Globus pallidus (tissue), 1 donor: ENCODE measurements at regions not wholly inside any gene's neighbourhood (a gene's known extent, or its start where the extent isn't known, plus 50 kb on each side); places are given as distances from the start of the nearest gene placed in this dataset.

ENCODE experiments used
- DNase-seq: peaks from one replicate; pipeline ENCODE4 v3.0.0-alpha.2; 2015; ENCODE audit warnings: low spot score

DNA sequence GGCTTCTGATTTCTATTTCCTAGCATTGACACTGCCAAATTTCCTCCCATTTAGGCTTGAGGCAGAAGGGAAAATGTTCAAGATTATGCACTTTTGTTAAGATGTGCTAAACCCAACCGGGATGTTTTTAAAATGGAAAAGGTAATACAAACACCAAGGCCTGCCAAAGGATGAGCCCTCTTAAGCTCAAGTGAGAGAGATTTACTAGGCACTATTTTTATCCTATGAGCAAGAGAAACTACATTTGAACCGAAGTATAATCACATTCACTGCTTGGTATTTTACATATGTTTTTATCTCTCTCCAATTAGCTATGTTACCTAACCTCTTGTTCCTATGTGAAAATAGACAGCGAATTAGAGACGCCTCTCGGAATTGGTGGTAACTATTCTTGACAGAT lies 295.8 kb downstream of the GABRB3 start:
- DNase-seq: no peak

DNA sequence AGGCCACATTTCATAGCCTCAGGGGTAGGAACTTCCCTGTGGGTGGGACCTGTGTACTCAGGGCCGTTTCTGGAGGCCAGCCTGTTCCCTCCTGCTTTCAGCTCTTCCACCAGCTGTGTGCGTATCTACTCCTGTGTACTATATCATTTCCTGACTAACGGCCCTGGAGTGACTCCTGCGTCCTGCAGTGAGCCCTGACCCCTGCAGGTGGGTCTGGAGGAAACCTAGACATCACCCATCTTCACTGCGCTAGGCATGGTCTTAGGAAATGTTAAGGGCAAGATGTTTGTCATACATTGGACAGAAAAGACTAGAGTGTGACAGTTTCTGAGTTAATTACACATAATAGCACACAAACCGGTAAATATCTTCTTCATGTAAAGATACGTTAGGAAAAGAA lies 297.3 kb downstream of the GABRB3 start:
- no peak for DNase-seq

DNA sequence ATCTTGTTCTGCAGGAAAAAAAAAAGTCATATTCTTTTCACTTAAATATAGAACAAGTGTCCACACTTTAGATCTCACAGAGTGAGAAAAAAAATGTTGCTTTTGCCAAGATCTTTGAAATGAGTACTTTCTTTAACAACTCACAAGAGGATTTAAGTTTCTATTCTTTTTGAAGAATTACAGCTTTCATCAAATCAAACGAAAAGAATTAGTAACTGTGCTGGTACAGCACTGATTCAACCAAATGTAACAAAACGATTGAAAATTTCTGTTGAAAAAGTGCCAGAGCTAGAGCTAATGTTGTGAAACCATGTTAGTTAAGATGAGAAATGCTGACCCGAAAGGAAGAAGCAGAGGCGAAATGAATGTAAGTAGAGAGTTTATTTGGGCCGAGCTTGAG lies 300.2 kb downstream of the GABRB3 start:
- no peak for DNase-seq

DNA sequence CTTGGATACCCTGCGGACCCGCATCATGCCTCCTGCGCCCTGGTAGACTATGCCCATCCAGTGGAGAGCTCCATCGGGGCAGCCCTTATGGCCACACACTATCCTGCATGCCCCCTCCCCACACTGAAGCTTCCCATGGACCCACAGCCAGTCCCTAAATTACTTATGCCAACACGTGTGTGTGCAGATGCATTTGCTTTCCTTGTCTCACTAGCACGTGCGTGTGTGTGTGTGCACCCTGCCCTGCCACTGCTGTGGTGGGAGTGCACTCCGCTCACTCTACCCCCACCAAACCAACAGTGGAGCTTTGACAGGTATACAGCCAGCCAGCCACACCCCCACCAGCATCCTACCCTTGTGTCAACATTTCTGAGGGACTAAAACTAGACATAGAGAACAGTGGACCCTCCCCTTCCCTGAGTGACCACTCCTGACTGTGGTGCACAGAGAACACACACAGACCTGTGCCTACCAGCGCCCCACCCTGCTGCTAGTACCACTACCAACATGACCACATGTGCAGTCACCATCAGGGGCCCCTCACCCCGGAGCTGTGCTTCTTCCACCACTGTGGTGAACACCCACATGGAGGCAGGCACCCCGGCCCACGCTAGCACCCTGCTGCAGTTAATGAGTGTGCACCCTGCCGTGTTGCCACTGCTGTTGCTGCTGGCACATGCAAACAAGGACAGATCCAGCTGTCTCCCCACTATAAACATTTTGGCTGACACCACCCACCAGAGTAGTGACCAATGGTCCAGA lies 310.8 kb downstream of the GABRB3 start:
- DNase-seq: no peak

GRCh38 chr15:26460165-26460564 lies 312.7 kb downstream of the GABRB3 start:
- DNase-seq: no peak

- DNase-seq: no peak
Measured at GRCh38 chr15:26455828-26456227, 317.0 kb downstream of the GABRB3 start.

DNA sequence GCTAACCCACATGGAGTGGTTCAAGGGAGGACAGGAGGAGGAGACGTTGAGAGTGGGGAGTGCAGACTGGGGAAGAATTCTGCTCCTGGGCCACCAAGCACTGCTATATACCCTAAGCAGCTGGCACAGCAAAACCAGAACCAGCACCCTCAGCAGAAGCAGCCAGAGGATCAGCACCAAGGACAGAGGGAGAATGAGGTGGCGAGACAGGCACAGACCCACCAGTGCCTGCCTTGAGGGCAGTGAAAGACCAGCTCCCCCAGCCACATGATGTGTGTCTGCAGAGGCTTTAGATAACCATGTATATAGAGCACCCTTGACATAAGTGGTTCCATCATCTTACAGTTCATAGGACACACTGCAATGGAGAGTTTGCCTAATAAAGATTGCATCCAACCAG lies 319.0 kb downstream of the GABRB3 start:
- no peak for DNase-seq

- DNase-seq: no peak
Measured at GRCh38 chr15:26451995-26452394, 320.9 kb downstream of the GABRB3 start.

- no peak for DNase-seq
Measured at GRCh38 chr15:26449291-26449690, 323.6 kb downstream of the GABRB3 start.

DNA sequence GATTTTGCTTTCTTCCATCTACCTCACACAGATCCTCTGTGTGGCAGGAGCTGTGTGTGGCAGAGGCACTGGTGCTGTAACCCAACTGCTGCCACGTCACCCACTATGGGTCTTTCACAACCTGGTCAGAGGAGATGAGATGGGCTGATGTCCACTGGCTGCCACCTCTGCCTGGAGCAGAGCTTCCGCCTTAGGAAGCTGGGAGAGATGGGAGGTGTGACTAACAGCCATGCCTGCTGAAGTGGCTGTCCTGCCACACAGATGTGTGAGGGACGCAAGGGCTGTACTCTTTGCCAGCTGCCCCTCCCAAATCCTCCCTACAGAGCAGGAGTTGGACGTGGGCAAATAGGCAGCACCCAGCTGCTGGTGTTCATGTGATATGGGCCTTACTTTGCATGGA lies 329.5 kb downstream of the GABRB3 start:
- DNase-seq: no peak

DNA sequence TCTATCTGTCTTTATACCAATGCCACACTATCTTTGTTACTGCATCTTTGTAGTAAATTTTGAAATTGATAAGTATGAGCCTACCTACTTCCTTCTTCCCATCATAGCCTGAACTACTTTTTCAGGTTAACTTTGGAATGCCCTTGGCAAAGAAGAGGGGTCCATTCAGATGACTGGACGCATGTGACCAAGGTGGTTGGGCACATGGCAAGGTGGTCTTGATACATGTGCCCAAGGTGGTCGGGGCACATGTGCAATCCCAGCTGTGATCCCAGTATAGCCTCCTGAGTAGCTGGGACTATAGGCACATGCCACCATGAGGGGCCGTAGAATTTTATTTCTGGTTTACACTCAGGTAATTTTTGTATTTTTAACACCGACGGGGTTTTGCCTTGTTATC lies 330.2 kb downstream of the GABRB3 start:
- no peak for DNase-seq

GRCh38 chr15:26439681-26440080 lies 333.2 kb downstream of the GABRB3 start:
- no peak for DNase-seq

GRCh38 chr15:26438718-26439117 lies 334.1 kb downstream of the GABRB3 start:
- DNase-seq: no peak

DNA sequence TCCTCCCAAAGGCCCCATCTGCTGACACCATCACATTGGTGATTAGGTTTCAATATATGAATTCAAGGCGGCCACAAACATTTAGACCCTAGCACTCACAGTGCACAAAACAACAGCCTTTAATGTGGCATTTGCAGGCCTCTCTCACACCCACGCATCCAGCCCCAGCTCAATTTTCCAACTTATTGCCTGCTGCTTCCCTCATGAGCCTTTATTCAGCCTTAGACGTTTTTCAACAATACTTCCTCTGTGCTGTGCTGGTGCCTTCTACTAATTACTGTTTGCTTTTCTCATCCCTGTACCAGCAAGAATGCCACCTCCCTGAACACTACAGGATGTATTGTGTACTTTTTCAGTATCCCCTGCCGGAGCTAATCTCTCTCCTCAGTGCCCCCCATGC lies 334.6 kb downstream of the GABRB3 start:
- DNase-seq: no peak

DNA sequence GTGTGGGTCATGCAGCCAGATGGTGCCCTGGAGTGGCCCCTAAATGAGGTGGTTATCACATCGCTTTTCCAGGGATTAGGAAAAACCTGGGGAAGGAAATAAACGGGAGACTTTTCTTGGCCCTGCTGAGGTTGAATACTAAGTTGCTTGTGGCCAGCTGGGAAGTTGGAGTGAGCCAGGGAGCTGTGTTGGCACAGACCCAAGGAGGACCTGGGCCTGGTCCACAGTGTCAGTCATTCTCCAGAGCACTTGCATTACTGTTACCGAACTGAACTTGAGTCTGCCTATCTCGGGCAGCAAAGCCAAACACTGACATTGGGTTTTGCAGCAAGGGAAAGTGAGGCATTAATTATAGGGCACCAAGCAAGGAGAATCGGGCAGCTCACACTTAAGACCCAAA lies 339.0 kb downstream of the GABRB3 start:
- DNase-seq: no peak

DNA sequence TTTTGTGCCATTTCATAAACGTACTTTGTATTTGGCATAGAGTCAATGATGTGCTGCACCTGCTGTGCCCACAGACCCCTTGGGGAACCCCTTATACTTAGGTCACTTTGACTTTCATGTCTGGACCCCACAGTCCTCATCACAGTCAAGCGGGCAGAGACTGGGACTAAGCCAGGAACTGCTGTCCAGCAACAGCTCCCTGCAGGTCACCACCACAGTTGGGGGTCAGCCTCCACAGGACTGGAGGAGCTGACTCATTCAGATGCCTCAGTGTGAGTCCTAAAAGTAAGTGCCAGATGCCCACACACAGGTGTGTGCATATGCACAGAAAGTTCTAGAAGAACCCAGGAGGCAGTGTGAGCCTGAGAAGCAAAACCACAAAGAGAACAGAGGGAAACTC lies 339.8 kb downstream of the GABRB3 start:
- no peak for DNase-seq

DNA sequence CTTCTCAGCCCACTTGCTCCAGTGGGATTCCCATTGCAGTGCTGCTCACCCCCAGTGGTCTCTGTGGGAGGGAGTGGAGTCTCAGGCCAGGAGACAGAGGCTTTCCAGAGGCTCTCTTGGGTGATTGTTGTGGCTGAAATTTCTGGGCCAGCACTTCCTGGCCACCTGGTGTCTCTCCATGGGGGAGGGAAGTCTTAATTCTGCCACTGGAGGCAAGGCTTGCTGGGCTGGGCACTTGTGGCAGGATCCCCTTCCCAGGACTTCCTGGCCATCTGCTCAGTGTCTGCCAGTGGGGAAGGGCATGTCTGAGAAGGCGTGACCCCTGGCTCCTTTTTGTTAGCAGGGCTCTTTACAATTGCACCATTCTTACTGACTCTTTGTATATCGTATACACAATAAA lies 351.8 kb downstream of the GABRB3 start:
- DNase-seq: no peak

DNA sequence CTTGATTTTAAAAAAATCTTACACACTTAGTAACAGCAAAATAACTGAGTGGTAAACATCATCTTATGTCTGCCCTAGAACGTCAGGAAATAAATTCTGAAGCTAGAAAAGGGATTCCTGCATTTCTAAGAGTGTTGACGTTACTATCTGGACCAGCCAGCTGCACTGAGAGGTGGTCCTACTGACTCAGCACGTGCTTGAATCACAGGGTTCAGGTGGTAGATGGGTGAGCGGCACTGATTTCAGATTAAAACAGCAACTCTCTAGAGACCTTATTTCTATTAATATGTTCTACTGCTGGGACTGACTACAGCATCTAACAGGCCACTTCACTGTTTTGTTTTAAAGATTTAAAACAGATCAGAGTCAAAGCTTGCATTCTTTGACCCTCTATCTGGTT lies 377.2 kb downstream of the GABRB3 start:
- DNase-seq: no peak

GRCh38 chr15:26394801-26395200 lies 378.1 kb downstream of the GABRB3 start:
- no peak for DNase-seq

- DNase-seq: no peak
Measured at GRCh38 chr15:26392956-26393355, 379.9 kb downstream of the GABRB3 start.

GRCh38 chr15:26391567-26392194 lies 381.2 kb downstream of the GABRB3 start:
- no peak for DNase-seq

GRCh38 chr15:26382444-26383072 lies 390.3 kb downstream of the GABRB3 start:
- DNase-seq: no peak

- no peak for DNase-seq
Measured at GRCh38 chr15:26378304-26378703, 394.6 kb downstream of the GABRB3 start.

DNA sequence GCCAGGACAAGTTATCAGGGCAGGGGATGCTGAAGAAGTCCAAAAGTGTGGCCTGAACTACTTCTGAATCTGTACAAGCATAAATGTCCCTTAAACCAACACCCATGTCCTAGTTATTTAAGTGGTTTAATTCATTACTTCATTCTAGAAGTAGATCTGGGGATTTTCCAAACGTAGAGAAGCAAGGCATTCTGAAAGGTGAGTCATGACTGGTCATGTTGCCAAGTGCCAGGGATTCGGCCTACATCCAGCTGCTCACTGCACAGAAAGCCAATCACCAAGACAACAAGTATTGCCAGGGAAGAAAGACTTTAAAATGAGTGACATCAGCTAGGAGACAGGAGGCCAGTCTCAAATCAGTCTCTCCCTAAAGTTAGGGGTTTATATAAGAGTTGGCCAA lies 396.6 kb downstream of the GABRB3 start:
- no peak for DNase-seq
